GM11168 (cell line): ENCODE measurements at regions not wholly inside any gene's neighbourhood (a gene's known extent, or its start where the extent isn't known, plus 50 kb on each side); places are given as distances from the start of the nearest gene placed in this dataset.
"Not testable (repeated sequence)": the region's sequence is repeated elsewhere in the genome, so short reads cannot be mapped to it uniquely, and the experiment has no call there.

Source experiments
- in situ Hi-C: fragments of 300-500 bp; cut with MboI; formaldehyde crosslinking; loops from one replicate; pipeline ENCODE4 v1.12.0; 2022; ENCODE audit warnings: low sequenced_read_pairs; ENCODE audit not compliant: unreplicated experiment

GRCh38 chr9:85487872-85488271 lies 253.9 kb downstream of the AGTPBP1 start:
- in situ Hi-C loops = no loop called here

- in situ Hi-C loops = no loop called here
Measured at GRCh38 chr9:85484235-85484634, 257.5 kb downstream of the AGTPBP1 start.

- in situ Hi-C loops = no loop called here
Measured at GRCh38 chr9:85483208-85483607, 258.5 kb downstream of the AGTPBP1 start.

GRCh38 chr9:85479305-85479704 lies 262.4 kb downstream of the AGTPBP1 start:
- in situ Hi-C loops = no loop called here

- in situ Hi-C loops = no loop called here
Measured at GRCh38 chr9:85478847-85479246, 262.9 kb downstream of the AGTPBP1 start.

- in situ Hi-C loops = not testable (repeated sequence)
Measured at GRCh38 chr9:85474896-85475295, 266.9 kb downstream of the AGTPBP1 start.

GRCh38 chr9:85471791-85472190 lies 270.0 kb downstream of the AGTPBP1 start:
- in situ Hi-C loops = no loop called here

GRCh38 chr9:85469041-85469440 lies 272.7 kb downstream of the AGTPBP1 start:
- in situ Hi-C loops = no loop called here

GRCh38 chr9:85466834-85467233 lies 274.9 kb downstream of the AGTPBP1 start:
- in situ Hi-C loops = no loop called here

- in situ Hi-C loops = not testable (repeated sequence)
Measured at GRCh38 chr9:85458114-85458864, 283.5 kb downstream of the AGTPBP1 start.

GRCh38 chr9:85453850-85454249 lies 287.9 kb downstream of the AGTPBP1 start:
- in situ Hi-C loops = no loop called here

GRCh38 chr9:85452841-85453240 lies 288.9 kb downstream of the AGTPBP1 start:
- in situ Hi-C loops = no loop called here

GRCh38 chr9:85451680-85452079 lies 290.1 kb downstream of the AGTPBP1 start:
- in situ Hi-C loops = no loop called here

- in situ Hi-C loops = no loop called here
Measured at GRCh38 chr9:85445887-85446286, 295.9 kb downstream of the AGTPBP1 start.

GRCh38 chr9:85444243-85444642 lies 297.5 kb downstream of the AGTPBP1 start:
- in situ Hi-C loops = no loop called here

- in situ Hi-C loops = no loop called here
Measured at GRCh38 chr9:85443190-85443598, 298.6 kb downstream of the AGTPBP1 start.

- in situ Hi-C loops = no loop called here
Measured at GRCh38 chr9:85439791-85440190, 302.0 kb downstream of the AGTPBP1 start.

GRCh38 chr9:85433956-85434355 lies 307.8 kb downstream of the AGTPBP1 start:
- in situ Hi-C loops = not testable (repeated sequence)

- in situ Hi-C loops = not testable (repeated sequence)
Measured at GRCh38 chr9:85433551-85433950, 308.2 kb downstream of the AGTPBP1 start.

GRCh38 chr9:85433046-85433445 lies 308.7 kb downstream of the AGTPBP1 start:
- in situ Hi-C loops = no loop called here

- in situ Hi-C loops = no loop called here
Measured at GRCh38 chr9:85432599-85432998, 309.2 kb downstream of the AGTPBP1 start.

- in situ Hi-C loops = no loop called here
Measured at GRCh38 chr9:85431339-85432102, 310.2 kb downstream of the AGTPBP1 start.
